ENCODE measurements at regions not wholly inside any gene's neighbourhood (a gene's known extent, or its start where the extent isn't known, plus 50 kb on each side); places are given as distances from the start of the nearest gene placed in this dataset.

GRCh38 chr4:17241835-17242234 lies 270.1 kb downstream of the QDPR start:
- TF ChIP-seq POLR2A (IDR thresholded peaks at IDR 0.05; ENCODE audit: low read depth, low read length) = no peak
- no peak for TF ChIP-seq TAF1 (IDR thresholded peaks at IDR 0.05; ENCODE audit: borderline replicate concordance, low read depth, low read length)

All from GM12892 (cell line).